Right renal cortex interstitium (tissue), 3 donors: ENCODE measurements at regions not wholly inside any gene's neighbourhood (a gene's known extent, or its start where the extent isn't known, plus 50 kb on each side); places are given as distances from the start of the nearest gene placed in this dataset.
"Not testable (repeated sequence)": the region's sequence is repeated elsewhere in the genome, so short reads cannot be mapped to it uniquely, and the experiment has no call there.

Experiments
- DNase-seq, 3 donors: peaks; one replicate each; pipeline ENCODE4 v3.0.0-alpha.2; 2013; ENCODE audit warnings: low read depth in 3 of 3, low spot score in 2 of 3

DNA sequence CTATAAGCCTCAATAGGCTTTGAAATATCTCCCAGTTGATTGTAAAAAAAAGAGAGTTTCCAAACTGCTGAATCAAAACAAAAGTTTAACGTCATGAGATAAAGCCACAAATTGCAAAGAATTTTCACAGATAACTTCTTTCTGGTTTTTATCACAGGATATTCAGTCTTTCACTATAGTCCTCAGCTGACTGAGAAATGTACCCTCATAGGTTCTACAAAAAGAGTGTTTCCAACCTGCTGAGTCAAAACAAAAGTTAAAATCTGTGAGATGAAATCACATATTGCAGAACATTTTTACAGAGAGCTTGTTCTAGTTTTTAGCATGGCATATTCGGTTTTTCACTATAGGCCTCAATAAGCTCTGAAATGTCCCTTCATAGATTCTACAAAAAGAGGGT is 559.2 kb downstream of the KCNJ18 start:
- no peak for DNase-seq

DNA sequence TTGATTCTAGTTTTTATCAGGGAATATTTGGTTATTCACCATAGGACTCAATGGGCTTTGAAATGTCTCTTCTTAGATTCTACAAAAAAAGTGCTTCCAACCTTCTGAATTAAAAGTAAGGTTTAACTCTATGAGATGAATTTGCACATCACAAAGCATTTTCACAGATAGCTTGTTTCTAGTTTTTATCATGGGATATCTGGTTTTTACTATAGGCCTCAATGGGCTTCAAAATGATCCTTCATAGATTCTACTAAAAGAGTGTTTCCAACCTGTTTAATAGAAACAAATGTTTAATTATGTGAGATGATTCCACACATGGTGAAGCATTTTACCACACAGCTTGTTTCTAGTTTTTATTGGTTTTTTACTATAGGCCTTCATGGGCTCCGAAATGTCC is 560.7 kb downstream of the KCNJ18 start:
- DNase-seq = no peak

- no peak for DNase-seq
Observed at GRCh38 chr17:22265807-22266206, 573.5 kb downstream of the KCNJ18 start.

GRCh38 chr17:22266231-22266630 is 573.9 kb downstream of the KCNJ18 start:
- no peak for DNase-seq

GRCh38 chr17:22267019-22267418 is 574.7 kb downstream of the KCNJ18 start:
- no peak for DNase-seq

DNA sequence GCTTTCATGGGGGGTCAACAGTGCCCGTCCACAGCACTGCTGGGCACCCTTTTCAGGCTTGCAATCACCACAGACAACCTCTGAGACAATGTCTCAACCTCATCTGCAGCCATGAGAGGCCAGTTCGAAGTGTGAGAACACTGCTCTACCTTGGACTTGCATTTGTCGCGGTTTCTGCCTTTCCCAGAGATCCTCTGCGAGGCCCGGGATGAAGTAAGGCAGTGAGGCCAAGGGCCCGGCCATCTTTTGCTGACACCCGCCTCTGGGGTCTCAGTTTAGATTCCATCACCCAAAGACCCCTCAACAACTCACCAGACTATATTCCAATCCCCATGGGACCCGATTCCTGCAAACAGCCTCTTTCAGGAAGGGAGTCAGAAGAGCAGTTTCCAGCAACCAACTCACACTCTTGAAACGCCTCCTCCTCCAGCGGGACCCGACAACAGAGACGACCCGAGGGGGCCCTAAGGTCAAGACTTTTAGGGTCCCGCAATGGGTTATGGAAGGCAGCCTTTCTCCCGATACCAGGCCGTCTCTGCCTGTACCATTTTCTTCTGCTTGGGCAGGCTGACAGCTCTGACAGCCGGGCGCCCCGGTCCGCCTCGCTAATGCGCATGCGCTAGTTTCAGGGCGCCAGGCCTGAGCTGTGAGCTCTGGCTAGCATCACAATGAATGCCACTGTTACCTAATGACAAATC is 576.0 kb downstream of the KCNJ18 start:
- DNase-seq = no peak

DNA sequence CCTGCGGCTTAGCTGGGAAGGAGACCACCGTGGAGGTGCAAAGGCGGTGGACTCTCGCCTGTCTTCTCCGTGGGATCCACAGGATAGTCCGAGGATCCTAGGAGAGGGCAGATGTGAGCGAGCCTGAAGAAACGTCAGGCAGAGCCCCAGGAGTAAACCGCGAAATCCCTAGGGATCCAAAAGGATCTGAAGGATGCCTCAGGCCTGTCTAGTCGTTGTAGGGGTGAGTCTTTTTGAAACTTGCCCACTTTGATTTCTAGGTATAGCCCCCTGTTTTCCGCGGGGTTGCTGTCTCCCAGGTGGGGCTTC is 576.5 kb downstream of the KCNJ18 start:
- DNase-seq = no peak

GRCh38 chr17:22270381-22270780 is 578.1 kb downstream of the KCNJ18 start:
- DNase-seq = no peak

GRCh38 chr17:22270809-22271208 is 578.5 kb downstream of the KCNJ18 start:
- DNase-seq = not testable (repeated sequence)

DNA sequence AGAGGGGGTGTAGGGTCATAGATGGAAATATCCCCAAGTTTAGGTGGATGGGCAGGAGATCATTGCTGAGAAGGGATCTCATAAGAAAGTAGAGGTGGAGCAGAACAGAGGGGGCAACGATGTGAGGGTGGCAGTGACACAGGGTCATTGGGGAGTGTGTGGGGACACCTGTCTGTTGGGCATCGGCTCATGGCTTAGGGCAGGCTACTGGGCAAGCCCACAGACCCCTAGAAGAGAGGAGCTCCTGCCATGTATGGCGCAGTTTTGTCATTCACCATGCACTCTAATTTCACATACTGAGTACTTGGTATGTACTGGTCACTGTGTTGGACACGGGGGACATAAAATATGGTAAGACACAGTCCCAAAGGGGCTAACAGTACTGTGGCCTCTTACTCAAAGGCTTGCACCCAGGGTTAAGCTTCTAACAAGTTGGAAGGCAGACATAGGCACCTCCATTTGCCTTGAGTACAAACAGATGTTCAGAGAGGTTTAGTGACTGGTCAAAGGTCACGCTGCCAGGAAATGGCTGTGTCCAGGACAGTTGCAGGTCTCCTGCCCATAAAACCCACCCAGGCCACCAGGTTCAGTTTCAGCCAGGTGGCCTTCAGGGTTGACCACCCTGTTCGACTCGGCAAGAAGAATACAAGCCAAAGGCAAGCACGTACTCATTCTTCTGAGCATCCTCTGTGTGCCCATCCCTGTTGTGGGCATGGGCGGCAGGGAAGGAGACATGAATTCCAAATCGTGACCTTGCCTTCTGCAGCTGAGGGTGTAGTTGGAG is 580.2 kb downstream of the KCNJ18 start:
- no peak for DNase-seq

- no peak for DNase-seq
Observed at GRCh38 chr17:22273308-22273707, 581.0 kb downstream of the KCNJ18 start.

- DNase-seq = no peak
Observed at GRCh38 chr17:22277595-22277994, 585.3 kb downstream of the KCNJ18 start.

GRCh38 chr17:22278302-22279275 is 586.3 kb downstream of the KCNJ18 start:
- no peak for DNase-seq

DNA sequence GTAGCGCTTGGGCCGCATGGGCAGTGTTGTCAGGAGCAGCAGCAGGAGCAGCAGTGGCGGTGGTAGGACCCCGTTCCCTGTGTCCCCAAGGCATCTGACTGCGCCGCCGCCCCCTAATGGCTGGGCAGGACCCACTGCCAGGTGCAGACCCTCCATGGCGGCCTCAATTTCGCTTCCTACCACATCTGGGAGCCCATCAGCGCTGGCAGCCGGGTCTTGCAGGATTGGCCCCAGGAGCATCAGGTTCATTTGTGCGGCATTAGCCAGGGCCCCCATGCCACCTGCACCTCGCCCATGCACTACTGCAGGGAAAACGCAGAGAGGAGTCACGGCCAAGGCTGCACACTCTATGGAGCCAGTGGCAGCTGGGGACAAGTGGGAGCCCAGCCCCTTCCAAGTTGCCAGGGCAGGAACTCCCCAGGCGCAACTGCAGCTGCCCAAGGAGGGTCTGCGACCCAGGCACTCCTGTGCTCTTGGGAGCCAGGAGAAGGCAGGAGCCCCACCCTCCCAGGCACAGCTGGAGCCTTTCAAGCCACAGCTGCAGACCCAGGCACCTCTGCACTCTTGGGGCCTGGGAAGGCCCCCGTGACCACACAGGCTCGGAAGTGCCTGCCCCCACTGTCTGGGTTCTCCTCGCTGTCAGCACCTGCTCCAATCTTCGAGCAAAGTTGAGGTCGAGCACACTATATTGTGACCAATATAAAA is 594.2 kb downstream of the KCNJ18 start:
- DNase-seq = no peak

- DNase-seq = not testable (repeated sequence)
Observed at GRCh38 chr17:22298484-22298951, 606.2 kb downstream of the KCNJ18 start.

GRCh38 chr17:22300177-22300576 is 607.9 kb downstream of the KCNJ18 start:
- DNase-seq = no peak

- DNase-seq = no peak
Observed at GRCh38 chr17:22300731-22301352, 608.5 kb downstream of the KCNJ18 start.

GRCh38 chr17:22301353-22301745 is 609.0 kb downstream of the KCNJ18 start:
- no peak for DNase-seq

DNA sequence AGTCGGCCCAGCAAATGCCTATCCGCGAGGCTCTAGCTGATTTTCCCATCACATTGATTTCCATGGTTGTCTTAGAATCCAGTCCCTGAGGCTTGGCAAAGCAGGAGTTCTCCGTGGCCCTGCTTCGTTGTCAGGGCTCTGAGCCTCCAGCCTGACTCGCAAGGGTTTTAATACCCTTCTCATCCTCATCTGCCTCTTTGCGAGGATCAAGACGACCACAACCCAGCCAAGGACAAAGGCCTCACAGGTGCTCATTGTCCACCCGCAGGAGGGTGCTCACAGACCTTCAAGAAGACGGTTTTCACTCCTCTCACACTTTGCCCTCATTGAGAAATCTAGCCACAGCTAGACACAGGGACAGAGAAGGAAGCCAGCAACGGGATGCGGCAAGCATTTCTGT is 610.8 kb downstream of the KCNJ18 start:
- no peak for DNase-seq

DNA sequence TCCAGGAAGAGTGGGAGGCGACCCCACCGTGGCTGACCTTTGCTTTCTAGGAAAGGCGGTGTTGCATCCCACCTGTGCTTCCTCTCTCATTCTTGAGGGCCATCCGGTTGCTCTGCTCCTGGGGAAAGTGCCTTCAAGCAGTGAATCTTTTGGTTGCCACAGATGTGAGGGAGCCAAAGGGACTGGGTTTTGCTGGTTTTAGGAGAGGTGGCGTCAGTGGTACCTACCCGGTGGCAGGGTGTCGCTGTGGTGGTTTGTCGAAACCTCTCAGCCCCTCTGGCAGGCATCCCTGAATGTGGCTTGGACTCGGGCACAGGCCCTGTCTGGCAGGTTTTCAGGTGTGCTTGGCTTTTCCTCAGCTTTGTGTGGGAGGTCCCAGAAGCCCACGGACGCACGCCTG is 611.5 kb downstream of the KCNJ18 start:
- no peak for DNase-seq
